22Rv1 (cell line): ENCODE measurements at regions not wholly inside any gene's neighbourhood (a gene's known extent, or its start where the extent isn't known, plus 50 kb on each side); places are given as distances from the start of the nearest gene placed in this dataset.

ENCODE experiments used
- H3K27ac ChIP-seq: fragments of 450-650 bp; 2 replicates; pipeline ENCODE4 v1.5.1; 2017
- ZFX ChIP-seq: fragments of 450-650 bp; IDR thresholded peaks from 2 replicates; pipeline ENCODE4 v1.6.1; 2017; ENCODE audit warnings: antibody characterized with exemption, borderline replicate concordance
- TF ChIP-seq, protein P1 (sequence below): fragments of 450-650 bp; IDR thresholded peaks from 2 replicates; pipeline ENCODE4 v1.5.1; 2017; ENCODE audit warnings: mild to moderate bottlenecking

DNA sequence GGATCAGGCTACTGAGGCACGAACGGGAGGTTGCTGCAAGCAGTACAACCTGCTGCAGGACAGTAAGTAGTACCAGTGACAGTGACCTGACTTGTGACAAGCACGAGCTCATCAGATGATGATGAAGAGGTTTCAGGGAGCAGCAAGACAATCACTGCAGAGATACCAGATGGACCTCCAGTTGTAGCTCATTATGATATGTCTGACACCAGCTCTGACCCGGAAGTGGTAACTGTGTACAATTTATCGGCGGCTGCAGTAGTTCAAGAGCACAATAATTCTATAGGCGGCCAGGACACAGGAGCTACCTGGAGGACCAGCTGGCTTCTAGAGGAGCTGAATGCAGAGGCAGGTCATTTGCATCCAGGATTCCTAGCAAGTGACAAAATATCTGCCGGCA lies 64.0 kb upstream of the GULP1 start:
- TF ChIP-seq, protein P1, sequence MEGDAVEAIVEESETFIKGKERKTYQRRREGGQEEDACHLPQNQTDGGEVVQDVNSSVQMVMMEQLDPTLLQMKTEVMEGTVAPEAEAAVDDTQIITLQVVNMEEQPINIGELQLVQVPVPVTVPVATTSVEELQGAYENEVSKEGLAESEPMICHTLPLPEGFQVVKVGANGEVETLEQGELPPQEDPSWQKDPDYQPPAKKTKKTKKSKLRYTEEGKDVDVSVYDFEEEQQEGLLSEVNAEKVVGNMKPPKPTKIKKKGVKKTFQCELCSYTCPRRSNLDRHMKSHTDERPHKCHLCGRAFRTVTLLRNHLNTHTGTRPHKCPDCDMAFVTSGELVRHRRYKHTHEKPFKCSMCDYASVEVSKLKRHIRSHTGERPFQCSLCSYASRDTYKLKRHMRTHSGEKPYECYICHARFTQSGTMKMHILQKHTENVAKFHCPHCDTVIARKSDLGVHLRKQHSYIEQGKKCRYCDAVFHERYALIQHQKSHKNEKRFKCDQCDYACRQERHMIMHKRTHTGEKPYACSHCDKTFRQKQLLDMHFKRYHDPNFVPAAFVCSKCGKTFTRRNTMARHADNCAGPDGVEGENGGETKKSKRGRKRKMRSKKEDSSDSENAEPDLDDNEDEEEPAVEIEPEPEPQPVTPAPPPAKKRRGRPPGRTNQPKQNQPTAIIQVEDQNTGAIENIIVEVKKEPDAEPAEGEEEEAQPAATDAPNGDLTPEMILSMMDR, result no peak
- TF ChIP-seq ZFX, result no peak

DNA sequence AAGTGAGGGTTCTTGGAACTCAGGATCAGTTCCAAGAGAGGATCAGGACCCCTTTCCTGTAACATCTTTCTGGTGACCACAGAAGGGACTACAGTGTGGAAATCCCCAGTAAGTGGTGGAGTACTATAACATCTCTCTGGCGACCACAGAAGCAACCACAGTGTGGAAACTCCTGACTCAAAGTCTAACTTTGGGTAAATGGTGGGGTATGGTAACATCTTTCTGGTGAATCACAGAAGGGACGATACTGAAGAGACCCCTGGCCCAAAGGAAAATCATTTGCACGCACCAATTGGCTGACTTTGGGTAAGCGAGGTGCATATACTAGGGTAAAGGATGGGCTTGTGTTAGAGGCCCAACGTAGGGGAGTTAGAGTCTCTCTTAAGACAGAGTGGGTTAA lies 56.3 kb upstream of the GULP1 start:
- TF ChIP-seq ZFX, result no peak
- TF ChIP-seq, protein P1, result no peak
- H3K27ac ChIP-seq, result no peak overlapping the region

More for the DNA sequence above, 64.0 kb upstream of the GULP1 start:
- H3K27ac ChIP-seq, result no peak overlapping the region

DNA sequence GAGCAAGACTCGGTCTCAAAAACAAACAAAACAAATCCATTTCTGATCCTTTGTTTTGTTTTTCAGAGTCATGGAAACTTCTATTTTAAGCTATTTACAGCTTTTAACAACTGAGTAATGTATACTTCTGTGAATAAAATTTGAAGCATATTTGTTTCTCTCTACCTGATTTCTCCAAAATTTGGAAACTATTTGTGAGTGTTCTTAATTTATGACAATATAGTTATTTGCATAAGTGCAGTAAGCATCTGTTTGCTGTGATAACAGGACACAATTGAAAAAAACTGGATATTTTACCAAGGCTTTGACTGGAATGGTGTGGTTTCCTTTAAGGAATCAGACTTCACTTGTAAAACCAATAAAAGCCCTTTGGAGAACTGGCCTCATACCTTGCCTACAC lies 53.3 kb upstream of the GULP1 start:
- TF ChIP-seq, protein P1, result no peak
- TF ChIP-seq ZFX, result no peak
- H3K27ac ChIP-seq, result no peak overlapping the region
